ENCODE measurements at regions not wholly inside any gene's neighbourhood (a gene's known extent, or its start where the extent isn't known, plus 50 kb on each side); places are given as distances from the start of the nearest gene placed in this dataset.

DNA sequence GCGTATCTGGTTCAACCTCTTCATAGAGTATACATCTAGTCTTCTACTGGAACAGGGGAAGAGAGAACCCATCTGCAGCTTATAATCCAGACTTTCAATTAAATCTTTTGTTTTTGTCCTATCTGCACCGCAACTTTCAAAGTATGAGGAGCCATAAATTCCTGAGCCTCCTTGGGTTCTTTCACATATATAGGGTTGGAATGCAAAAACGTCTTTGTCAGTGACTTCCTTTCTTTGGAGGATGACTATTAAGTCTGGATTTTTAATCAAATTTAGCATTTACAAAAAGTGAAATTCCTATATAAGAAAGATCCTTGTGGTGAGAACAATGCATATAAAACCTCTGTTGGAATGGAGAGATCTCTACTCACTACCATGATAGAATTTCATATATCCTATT lies 370.8 kb downstream of the TMEM38B start:
- no peak overlapping the region for H3K18ac ChIP-seq (ENCODE audit: insufficient read length, low read depth, low read length)
- no peak overlapping the region for H2AK5ac ChIP-seq (ENCODE audit: insufficient read length, low read length)
- no peak overlapping the region for H2BK15ac ChIP-seq (ENCODE audit: low read depth, low read length)
- no peaks in the 10 kb centered on the region for H4K20me1 ChIP-seq (ENCODE audit: control insufficient read depth, insufficient read depth, insufficient read length)
- no peak overlapping the region for H2AFZ ChIP-seq (ENCODE audit: low read length)
- no peaks in the 10 kb centered on the region for H3K4me1 ChIP-seq (ENCODE audit: insufficient read depth, low read length)
- Mint-ChIP-seq H3K9me3 (peaks cover 1 to 2% of the 10 kb centered on the region in 2 experiments; a peak in 3 of 5 replicates), H3K4me1 (peaks cover 0 to 2% of the 10 kb centered on the region in 2 experiments; a peak in 1 of 4 replicates), H3K4me3 (no peak overlapping the region), H3K27ac (no peak overlapping the region), H3K36me3 (ENCODE audit: insufficient read depth in 1 of 3, low read depth in 3 of 3) (peaks cover 1 to 3% (median 2%) of the 10 kb centered on the region in 3 experiments; a peak in 6 of 7 replicates), H3K27me3 (ENCODE audit: low read depth) (no peaks in the 10 kb centered on the region)
- no peak overlapping the region for H2BK12ac ChIP-seq (ENCODE audit: insufficient read length, low read depth, low read length)
- no peak overlapping the region for H3K4me2 ChIP-seq (ENCODE audit: insufficient read depth, insufficient read length, low read length)
- DNase-seq: no peak
- H3K56ac ChIP-seq (ENCODE audit: insufficient read length, low read depth, low read length): no peak overlapping the region
- no peaks in the 10 kb centered on the region for H3K23me2 ChIP-seq (ENCODE audit: insufficient read length, low read depth, low read length, poor library complexity, severe bottlenecking)
- no CpG with 5 or more reads among the region's 3 CpGs for WGBS (ENCODE audit: extremely low coverage, insufficient read length, low lambda C conversion rate)
- H3K14ac ChIP-seq (ENCODE audit: insufficient read depth, low read length): no peak overlapping the region
- H2BK20ac ChIP-seq (ENCODE audit: low read depth, low read length, poor library complexity, severe bottlenecking): no peak overlapping the region
- H4K8ac ChIP-seq (replicated peaks; ENCODE audit: insufficient read length, low read depth, low read length): no peak overlapping the region
- no peak overlapping the region for H3T11ph ChIP-seq (ENCODE audit: low read length)
- no peak overlapping the region for H3K4ac ChIP-seq (ENCODE audit: low read depth, low read length)
- H3K9ac ChIP-seq (ENCODE audit: extremely low read depth, insufficient read length, low read length): no peak overlapping the region
- no peaks in the 10 kb centered on the region for H3K9me3 ChIP-seq (ENCODE audit: control insufficient read depth, low read depth, low read length)
- H3K23ac ChIP-seq (ENCODE audit: insufficient read length, low read depth, low read length): no peak overlapping the region
- no peak overlapping the region for H2BK120ac ChIP-seq (ENCODE audit: low read depth, low read length, poor library complexity, severe bottlenecking)
- H4K91ac ChIP-seq (ENCODE audit: insufficient read length, low read depth, low read length): no peak overlapping the region
- H3K27me3 ChIP-seq (ENCODE audit: insufficient read depth, low read length): no peaks in the 10 kb centered on the region
- H3K79me1 ChIP-seq (ENCODE audit: insufficient read depth, low read depth, low read length, poor library complexity, severe bottlenecking): no peaks in the 10 kb centered on the region
- no peak overlapping the region for H4K5ac ChIP-seq (ENCODE audit: insufficient read length, low read depth, low read length)
- H3K79me2 ChIP-seq (ENCODE audit: insufficient read depth, low read length): no peaks in the 10 kb centered on the region
- no peak overlapping the region for H3K27ac ChIP-seq (ENCODE audit: insufficient read length, low read depth, low read length)
- TF ChIP-seq, protein P1, sequence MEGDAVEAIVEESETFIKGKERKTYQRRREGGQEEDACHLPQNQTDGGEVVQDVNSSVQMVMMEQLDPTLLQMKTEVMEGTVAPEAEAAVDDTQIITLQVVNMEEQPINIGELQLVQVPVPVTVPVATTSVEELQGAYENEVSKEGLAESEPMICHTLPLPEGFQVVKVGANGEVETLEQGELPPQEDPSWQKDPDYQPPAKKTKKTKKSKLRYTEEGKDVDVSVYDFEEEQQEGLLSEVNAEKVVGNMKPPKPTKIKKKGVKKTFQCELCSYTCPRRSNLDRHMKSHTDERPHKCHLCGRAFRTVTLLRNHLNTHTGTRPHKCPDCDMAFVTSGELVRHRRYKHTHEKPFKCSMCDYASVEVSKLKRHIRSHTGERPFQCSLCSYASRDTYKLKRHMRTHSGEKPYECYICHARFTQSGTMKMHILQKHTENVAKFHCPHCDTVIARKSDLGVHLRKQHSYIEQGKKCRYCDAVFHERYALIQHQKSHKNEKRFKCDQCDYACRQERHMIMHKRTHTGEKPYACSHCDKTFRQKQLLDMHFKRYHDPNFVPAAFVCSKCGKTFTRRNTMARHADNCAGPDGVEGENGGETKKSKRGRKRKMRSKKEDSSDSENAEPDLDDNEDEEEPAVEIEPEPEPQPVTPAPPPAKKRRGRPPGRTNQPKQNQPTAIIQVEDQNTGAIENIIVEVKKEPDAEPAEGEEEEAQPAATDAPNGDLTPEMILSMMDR (conservative IDR thresholded peaks at IDR 0.05): no peak
- H2BK5ac ChIP-seq (ENCODE audit: insufficient read length, low read length): no peak overlapping the region

Data from H9 (cell line).